GM18867 (cell line): ENCODE measurements at regions not wholly inside any gene's neighbourhood (a gene's known extent, or its start where the extent isn't known, plus 50 kb on each side); places are given as distances from the start of the nearest gene placed in this dataset.
"Not testable (repeated sequence)": the region's sequence is repeated elsewhere in the genome, so short reads cannot be mapped to it uniquely, and the experiment has no call there.

Source experiments
- ATAC-seq: cut with Tn5 transposase; IDR thresholded peaks from one replicate; pipeline ENCODE4 v1.9.1; 2021; ENCODE audit warnings: mild to moderate bottlenecking, moderate library complexity; ENCODE audit not compliant: unreplicated experiment

GRCh38 chr2:91520972-91521535 lies 2829.6 kb downstream of the RPIA start:
- not testable (repeated sequence) for ATAC-seq

GRCh38 chr2:91521944-91522343 lies 2830.5 kb downstream of the RPIA start:
- ATAC-seq = not testable (repeated sequence)

GRCh38 chr2:91522877-91523276 lies 2831.4 kb downstream of the RPIA start:
- not testable (repeated sequence) for ATAC-seq

GRCh38 chr2:91523751-91524150 lies 2832.3 kb downstream of the RPIA start:
- ATAC-seq = not testable (repeated sequence)

GRCh38 chr2:91525587-91525986 lies 2834.1 kb downstream of the RPIA start:
- ATAC-seq = not testable (repeated sequence)

- ATAC-seq = not testable (repeated sequence)
Measured at GRCh38 chr2:91526083-91526482, 2834.6 kb downstream of the RPIA start.

GRCh38 chr2:91527056-91527455 lies 2835.6 kb downstream of the RPIA start:
- ATAC-seq = not testable (repeated sequence)

GRCh38 chr2:91527491-91528031 lies 2836.1 kb downstream of the RPIA start:
- not testable (repeated sequence) for ATAC-seq

- ATAC-seq = not testable (repeated sequence)
Measured at GRCh38 chr2:91528361-91528760, 2836.9 kb downstream of the RPIA start.

- not testable (repeated sequence) for ATAC-seq
Measured at GRCh38 chr2:91536109-91536508, 2844.6 kb downstream of the RPIA start.

- not testable (repeated sequence) for ATAC-seq
Measured at GRCh38 chr2:91536549-91537263, 2845.2 kb downstream of the RPIA start.

GRCh38 chr2:91549316-91549715 lies 2857.8 kb downstream of the RPIA start:
- not testable (repeated sequence) for ATAC-seq

- not testable (repeated sequence) for ATAC-seq
Measured at GRCh38 chr2:91558234-91558633, 2866.8 kb downstream of the RPIA start.

GRCh38 chr2:91559269-91559668 lies 2867.8 kb downstream of the RPIA start:
- ATAC-seq = not testable (repeated sequence)

- ATAC-seq = not testable (repeated sequence)
Measured at GRCh38 chr2:91559886-91560614, 2868.6 kb downstream of the RPIA start.

- not testable (repeated sequence) for ATAC-seq
Measured at GRCh38 chr2:91562184-91562583, 2870.7 kb downstream of the RPIA start.

GRCh38 chr2:91564700-91565099 lies 2873.2 kb downstream of the RPIA start:
- ATAC-seq = not testable (repeated sequence)

- ATAC-seq = not testable (repeated sequence)
Measured at GRCh38 chr2:91565689-91566430, 2874.4 kb downstream of the RPIA start.

GRCh38 chr2:91566611-91567010 lies 2875.1 kb downstream of the RPIA start:
- ATAC-seq = not testable (repeated sequence)

- not testable (repeated sequence) for ATAC-seq
Measured at GRCh38 chr2:91567546-91568335, 2876.3 kb downstream of the RPIA start.
